GM18517 (cell line): ENCODE measurements at regions not wholly inside any gene's neighbourhood (a gene's known extent, or its start where the extent isn't known, plus 50 kb on each side); places are given as distances from the start of the nearest gene placed in this dataset.
A peak's percentile ranks its signal among the peaks of the same experiment; 100 is the strongest.

Experiments
- ATAC-seq: cut with Tn5 transposase; IDR thresholded peaks from one replicate; pipeline ENCODE4 v1.9.1; 2021; ENCODE audit warnings: mild to moderate bottlenecking, moderate library complexity; ENCODE audit not compliant: unreplicated experiment

DNA sequence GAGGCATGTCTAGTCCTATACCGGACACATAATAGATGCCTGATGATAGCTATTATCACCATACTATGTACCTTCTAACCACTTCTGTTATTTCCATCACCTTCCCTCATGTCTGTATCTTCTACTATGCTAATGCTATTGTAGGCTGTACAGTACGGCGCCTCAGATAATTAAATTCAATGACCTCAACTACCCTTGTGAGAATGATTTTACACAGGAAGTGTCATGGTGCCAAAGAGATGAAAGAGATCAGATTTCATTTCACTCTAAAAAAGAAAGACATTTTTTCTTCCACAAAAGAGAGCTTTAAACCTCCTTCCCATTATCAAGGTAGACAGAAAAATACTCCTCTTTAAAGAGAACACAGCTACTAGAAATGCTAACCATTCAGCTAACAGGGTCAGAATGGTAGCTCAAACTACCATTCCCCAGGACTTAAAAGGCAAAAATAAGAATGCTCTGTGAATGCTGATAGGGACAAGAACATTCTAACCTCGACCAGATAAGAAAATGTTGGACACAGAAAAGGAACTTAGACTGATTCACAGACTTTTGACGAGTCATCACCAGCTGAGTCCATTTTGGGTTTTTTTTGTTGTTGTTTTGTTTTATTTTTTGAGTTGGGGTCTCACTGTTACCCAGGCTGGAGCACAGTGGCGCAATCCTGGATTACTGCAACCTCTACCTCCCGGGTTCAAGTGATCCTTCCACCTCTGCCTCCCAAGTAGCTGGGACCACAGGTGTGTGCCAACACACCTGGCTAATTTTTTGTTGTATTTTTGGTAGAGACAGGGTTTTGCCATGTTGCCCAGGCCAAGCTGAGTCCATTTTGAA lies 99.2 kb upstream of the RAPGEF2 start:
- ATAC-seq, result no peak

DNA sequence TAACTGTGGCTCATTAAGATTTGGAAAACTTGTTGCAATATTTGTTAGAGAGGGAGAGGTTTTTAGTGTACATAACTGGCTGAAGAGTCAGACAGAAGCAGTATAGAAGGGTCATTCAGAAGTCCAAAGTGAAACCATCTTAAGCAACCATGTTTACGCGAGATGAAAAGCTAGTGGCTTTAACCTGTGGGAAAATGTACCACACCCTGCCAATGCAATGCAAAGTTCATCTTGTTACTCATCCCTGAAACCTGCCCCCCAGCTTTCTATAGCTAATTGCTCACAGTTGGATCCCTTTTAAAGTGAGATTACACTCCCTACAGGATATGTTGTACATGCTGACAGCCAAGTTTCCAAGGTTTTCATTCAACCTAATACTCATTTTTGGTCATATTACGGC lies 96.7 kb upstream of the RAPGEF2 start:
- no peak for ATAC-seq

DNA sequence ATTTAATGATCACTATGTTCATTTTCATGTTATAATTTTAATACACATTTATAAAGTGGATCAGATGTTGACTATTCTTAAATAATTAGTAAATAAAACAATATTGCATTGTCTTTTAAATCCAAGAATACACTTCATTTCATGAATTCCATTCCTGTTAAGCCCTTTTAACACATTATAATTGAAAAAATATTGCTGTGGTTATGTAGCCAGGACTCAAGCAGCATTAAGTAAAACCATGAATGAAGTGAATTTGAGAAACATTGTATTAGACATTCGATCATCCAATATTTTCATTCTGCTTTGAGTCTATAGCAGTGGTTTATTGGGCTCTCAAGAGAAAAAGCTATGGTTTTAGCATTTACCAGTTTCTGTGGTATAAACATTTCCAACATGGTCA lies 94.2 kb upstream of the RAPGEF2 start:
- no peak for ATAC-seq

DNA sequence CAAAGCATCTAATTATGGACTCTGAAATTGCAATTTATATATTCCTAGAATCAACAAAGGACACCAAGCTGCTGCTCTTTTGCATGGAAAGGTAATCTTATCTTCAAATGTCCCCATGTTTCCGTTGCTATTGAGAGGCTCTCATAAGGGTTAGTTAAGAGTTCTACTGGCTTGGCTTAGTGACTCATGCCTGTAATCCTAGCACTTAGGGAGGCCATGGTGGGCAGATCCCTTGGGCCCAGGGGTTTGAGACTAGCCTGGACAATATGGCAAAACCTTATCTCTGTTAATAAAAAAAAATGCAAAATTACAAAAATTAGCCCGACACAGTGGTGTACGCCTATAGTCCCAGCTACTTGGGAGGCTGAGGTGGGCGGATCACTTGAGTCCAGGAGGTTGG lies 93.4 kb upstream of the RAPGEF2 start:
- ATAC-seq, result no peak

DNA sequence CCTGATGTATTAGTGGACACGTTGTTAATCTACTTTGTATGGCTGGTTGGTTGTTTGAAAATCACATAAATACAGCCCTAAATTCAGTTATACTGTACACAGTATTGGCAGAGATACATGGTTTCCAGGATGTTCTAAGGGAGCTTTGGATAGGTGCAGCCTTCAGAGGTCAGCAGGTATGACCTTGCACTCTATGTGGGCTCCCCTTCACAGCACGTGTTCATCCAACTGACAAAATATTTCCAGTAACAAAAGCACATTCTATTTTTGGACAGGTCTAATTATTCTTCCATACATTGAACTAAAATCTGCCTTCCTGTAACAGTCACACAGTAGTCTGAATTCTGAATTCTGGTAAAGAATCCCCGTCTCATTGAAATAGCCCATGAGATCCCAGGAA lies 92.8 kb upstream of the RAPGEF2 start:
- no peak for ATAC-seq

DNA sequence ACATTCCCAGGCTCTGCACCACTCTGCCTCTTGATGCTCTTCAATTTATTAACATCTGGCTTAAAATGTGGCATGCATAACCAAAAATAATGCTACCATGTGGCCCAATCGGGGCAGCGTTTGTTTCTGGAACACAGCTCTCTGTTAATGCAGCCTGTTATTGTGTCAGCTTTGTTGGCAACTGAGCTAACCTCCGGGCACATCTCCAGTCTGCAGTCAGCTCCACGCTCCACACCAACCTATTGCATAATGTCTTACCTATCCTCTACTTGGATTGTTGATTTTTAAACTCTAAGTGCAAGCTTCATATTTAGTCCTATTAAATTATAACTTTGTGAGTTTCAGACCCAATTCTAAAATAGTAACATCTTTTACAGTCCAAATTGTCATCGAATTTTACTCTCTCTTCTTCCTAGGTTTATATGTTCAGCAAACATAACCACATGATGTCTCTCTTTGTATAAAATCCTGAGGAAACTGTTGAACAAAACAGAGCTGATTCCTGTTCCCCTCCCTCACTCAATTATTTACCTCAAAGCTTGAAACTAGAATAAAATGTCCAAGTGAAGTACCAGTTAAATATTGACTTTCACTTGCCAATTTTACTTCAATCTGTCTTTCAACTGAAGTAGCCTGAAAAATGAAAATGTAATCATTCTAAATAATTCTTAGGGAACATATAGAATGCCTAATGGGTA lies 92.2 kb upstream of the RAPGEF2 start:
- ATAC-seq, result no peak

DNA sequence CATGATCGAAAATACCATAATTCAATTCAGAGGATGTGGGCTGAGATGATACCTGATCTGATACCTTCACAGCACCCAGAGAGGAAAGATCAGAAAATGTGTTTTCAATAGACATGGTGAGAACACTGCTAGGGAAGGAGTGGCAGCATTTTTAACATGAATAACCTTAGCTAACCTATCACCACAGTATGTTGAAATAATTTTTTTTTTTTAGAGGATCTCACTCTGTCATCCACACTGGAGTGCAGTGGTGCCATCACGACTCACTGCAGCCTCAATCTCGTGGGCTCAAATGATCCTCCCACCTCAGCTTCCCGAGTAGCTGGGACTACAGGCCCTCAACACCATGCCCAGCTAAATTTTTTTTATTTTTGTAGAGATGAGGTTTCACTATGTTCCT lies 90.5 kb upstream of the RAPGEF2 start:
- no peak for ATAC-seq

DNA sequence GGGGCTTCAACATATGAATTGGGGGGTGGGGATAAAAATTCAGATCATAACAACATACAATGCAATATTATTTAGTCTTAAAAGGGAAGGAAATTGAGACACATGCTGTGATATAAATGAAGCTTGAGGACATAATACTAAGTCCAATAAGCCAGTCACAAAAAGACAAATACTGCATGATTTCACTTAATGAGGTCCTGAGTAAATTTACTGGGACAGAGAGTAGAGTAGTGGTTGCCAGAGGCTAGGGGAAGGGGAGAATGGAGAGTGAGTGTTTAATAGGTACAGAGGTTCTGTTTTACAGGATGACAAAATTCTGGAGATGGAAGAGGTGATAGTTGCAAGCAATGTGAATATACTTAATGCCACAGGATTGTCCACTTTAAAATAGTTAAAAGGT lies 89.2 kb upstream of the RAPGEF2 start:
- ATAC-seq, result no peak

DNA sequence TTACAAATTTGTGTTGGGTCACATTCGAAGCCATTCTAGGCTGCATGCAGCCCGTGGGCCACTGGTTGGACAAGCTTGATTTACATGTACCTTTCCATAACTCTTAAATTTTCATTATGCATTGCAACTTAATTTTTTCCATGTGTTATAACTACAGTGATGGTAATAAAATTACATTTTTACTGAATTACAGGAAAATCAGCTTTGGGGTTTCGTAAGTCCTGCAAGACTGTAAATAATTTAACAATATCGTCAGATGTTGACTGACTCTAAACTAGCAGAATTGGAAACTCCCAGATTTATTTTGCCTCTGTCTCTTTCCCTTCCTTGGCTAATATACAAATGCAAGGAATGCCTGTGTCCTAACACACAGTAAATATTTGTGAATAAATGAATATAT lies 88.0 kb upstream of the RAPGEF2 start:
- ATAC-seq, result no peak

DNA sequence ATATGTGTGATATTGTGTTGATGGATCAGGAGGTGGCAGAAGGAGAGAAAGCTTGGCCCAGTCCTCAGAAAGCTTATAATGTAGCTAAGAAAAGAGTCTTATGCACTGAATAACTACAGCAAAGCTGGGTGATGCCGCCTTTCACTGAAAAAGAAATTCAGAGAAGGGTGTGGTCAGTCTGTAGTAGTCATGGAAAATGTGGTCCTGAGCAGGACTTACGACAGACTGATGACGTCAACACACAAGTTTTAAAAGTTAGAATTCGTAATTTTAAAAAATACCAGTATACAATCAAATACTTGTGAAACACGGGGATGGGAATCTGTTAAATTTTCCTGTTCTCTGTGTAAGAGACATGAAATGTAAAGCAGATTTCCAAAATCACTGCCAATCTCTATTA lies 87.0 kb upstream of the RAPGEF2 start:
- ATAC-seq, result no peak

DNA sequence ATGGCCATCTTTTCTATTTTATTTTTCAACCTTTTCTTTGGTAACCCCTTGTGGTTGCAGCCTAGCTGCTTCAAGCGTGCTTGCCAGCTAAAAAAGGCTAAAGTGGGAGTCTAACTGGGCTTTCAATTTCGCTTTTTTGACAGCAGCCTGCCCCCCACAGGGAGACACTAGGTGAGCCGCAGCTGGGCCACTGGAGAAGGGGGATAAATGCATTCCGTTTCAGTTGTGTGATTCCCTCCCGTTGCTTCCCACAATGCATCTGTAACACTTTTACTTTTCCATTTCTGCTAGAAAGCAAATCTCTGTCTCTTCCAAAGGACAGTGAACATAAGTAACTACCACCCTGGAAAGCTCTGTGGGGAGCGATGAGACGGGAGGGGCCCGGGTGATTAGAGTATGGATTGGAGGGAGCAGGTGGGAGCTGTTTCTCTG lies 86.3 kb upstream of the RAPGEF2 start:
- ATAC-seq, result peak; percentile 44

DNA sequence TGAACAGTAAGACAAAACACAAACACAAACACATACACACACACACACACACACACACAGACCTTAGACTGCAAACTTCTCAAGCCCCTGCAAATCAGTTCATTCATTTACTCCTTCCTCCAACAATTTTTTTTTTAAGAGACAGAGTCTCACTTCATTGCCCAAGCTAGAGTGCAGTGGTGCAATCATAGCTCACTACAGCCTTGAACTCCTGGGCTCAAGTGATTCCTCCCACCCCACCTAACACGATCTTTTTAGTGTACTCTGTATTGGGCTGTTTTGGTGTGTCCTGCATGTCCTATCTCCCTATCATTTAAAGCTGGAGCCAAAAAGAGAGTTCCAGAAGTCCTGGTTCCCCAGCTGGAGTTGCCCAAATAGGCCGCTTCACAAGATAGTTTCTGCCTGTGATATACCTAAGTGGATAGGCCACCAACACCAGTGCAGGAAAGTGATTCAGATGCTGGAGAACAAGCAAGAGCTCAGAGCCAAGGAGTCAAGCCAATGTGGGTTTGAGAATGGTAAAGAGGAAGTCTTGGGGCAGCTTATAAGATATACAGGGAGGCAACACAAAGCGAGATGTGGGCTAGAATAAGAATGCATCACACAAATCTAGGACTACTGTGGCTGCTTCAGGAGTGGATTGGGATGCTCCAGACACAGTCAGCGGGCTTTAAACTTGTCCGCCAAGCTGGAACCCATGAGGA lies 85.4 kb upstream of the RAPGEF2 start:
- peak; percentile 30 for ATAC-seq

DNA sequence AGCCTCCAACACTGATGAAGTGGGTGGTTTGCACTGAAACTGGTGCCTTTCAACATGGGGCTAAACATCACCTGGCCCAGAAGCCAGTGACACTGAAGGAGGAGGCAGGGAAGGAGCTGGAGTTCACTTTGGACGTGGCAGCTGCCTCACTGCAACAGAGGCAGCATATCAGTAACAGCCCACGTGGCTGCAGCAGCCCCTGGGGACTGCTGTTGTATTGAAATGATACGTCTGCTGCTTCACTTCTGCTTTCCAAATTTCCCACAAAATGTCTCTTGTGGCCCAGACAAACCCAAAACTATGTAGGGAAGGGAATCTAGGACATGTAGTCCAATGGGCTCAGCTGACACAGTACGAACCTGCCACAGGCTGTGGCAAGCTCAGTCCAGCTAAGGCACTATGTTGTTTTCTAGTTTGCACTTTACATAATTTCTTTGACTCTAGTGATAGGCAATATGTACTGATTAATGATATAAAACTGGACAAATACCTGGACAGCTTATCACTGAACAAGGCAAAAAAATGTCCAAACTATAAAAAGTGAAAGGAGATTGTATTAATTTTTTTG lies 84.7 kb upstream of the RAPGEF2 start:
- peak; percentile 95 for ATAC-seq

DNA sequence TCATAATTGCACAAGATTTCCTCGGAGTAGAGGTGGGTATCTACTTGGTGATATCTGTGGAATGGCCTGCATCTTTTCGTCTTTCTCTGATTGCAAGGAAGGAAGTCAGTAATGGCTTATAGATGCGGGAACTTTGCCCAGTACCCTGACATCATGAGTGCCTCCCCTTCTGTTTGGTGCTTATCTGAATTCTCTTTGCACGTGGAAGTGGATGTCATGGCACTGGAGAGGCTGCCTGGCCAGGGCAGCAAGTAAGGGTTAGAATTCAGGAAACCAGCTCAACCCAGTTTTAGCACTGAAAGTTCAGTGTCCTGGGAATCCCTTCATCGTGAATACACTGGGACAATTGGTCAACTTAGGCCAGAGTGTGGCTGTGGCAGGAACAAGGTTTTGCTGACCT lies 83.5 kb upstream of the RAPGEF2 start:
- ATAC-seq, result no peak

DNA sequence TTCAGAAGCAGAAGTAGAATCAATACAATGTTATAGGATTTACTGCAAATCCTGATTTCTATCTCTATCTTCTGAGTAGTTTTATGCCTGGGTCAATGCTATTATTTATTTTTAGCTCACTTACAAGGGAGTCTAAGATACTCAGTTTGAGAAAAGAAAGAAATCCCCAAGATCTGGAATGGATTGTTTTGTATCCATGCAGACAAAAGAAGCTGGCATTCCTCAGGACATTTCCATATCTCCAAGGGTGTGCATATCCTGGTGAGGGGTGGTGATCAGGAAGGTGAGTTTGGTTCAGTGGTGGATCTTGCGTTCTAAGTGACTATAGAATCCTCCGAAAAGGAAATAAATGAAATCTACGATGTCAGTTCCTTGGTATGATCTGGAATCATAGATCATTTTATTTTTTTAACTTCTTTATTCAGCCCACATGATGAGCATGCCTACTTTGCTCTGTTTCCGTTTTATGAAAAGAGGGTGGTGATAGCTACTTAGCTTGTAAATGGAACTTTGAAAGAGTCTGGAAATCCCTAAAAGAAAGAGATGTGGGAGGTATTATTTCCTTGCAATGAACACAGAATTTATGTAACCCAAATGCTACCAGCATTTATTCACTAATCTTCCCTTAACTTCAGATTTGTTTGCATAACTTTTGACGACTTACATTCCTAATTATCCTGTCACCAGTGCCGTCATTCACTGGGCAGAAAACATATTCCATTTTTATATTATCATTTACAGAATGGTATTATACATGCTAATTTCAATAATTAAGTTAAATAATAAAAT lies 81.1 kb upstream of the RAPGEF2 start:
- no peak for ATAC-seq

DNA sequence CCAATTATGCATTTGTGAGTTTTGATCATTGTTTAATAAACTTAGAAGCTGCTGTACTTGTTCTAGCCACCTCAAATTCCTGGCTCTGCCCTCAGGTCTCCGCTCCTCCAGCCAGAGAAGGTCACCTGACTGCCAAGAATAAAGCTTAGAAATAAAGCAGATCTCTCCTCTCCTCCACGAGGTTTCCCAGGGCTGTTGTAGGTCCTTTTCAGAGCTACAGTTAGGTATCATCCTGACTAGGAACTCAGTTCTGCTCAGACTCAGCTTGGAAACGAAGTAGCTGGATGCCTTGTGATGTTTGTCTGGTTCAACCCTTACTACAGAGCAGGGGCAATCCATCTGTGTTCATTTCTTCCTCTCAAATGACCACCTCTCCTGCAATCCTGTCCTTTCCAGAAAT lies 79.1 kb upstream of the RAPGEF2 start:
- no peak for ATAC-seq

DNA sequence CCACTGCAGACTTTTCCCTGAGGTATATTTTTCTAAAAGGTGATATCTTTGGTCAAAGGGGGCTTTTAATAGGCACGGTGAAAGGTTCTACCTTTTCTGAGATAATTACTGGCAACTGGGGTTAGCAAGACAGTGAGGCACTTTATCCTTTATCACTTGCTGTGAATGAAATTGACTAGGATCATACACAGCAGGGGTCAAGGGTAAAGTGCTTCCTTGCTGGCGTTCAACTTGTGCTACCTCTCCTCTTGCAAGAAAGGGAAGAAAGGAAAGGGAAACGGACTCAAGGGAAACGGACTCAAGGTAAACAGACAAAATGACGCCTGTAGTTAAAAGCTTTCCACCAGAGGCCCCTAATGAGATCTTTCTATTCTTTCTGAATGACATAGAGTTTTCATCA lies 78.6 kb upstream of the RAPGEF2 start:
- no peak for ATAC-seq

DNA sequence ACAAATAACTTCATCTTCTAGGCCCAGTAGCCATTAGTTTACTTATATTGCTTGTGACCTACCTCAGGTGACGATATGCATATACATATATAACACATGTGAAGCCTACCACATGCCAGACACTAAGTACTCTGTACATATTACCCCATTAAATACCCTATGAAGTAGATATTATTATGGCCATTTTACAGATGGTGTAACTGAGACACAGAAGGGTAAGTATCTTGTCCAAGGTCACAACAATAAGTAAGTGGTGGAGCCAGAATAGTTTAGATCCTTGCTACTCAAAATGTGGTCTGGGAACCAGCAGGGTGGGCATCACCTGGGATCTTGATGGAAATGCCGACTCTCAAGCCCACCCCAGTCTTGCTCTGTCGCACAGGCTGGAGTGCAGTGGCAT lies 78.1 kb upstream of the RAPGEF2 start:
- ATAC-seq, result no peak

DNA sequence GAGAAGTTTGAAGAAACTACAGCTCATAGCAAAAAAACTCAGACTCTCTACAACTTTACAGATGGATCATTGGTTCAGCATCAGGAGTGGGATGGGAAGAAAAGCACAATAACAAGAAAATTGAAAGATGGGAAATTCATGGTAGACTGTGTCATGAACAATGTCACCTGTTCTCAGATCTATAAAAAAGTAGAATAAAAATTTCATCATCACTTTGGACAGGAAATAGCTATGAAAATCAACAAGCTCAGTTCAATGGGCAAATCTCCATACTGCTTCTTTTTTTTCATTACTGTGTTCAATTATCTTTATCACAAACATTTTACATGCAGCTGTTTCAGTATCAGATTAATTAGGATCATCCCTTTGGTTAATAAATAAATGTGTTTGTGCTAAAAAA lies 76.5 kb upstream of the RAPGEF2 start:
- no peak for ATAC-seq

DNA sequence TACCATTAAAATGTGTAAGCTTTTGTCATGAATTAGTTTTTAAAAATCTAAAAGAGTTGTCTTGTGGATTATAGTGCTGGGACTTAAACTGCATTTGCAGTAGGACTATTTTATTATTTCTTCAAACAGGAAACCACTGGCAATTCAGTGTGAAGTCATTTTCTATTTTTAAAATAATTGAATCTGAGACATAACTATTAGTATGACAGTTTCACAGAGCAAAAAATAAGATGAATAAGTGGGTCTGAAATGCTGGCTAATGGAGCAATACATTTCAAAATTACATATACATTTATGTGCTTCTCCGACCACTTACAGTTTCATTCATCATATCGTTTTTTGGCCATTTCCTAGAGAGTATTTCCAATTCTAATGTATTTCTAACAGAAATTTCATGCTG lies 75.3 kb upstream of the RAPGEF2 start:
- ATAC-seq, result peak; percentile 79

DNA sequence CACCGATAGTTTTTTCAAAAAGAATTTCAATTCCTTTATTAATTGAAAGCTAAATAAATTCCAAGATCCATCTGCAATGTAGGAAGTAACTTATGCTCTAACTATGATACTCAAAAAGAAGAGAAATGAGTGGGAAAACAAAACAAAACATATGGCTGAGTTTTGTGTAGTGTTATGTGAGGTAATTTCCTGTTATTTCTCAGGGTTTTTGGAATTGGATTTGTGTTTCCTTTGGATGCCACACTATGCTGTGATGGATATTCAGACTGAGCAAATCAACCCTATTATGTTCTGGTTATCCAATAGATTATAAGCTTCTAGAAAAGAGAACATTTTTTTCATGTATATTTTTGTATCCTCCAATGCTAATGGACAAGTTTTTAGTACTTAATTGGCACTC lies 73.4 kb upstream of the RAPGEF2 start:
- no peak for ATAC-seq
